ENCODE measurements at regions not wholly inside any gene's neighbourhood (a gene's known extent, or its start where the extent isn't known, plus 50 kb on each side); places are given as distances from the start of the nearest gene placed in this dataset.

DNA sequence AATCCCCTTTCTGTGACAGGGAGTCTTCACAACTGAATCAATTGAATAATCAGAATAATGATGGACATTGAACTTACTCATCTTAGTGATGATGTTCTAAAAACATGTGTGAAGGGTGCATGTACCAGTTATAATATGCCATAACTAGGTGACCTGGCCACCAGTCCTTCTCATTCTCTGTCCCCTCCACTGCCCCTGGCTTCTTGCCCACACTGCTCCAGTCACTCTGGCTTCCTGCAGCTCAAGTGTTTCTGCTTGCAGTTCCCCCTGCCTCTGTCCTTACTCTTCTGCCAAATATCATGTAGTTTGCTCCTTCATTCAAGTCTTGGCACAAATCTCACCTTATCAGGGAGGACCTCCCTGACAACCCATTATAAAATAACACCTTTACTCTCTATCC lies 168.1 kb upstream of the SLC7A11 start:
- Mint-ChIP-seq H3K36me3 (ENCODE audit: low read depth) (no peaks in the 10 kb centered on the region), H3K4me1 (ENCODE audit: low read depth) (no peaks in the 10 kb centered on the region), H3K27me3 (no peaks in the 10 kb centered on the region), H3K9me3 (no peaks in the 10 kb centered on the region), H3K27ac (no peak overlapping the region), H3K4me3 (no peak overlapping the region)
- intact Hi-C loops (cut with micrococcal nuclease): no loop called here
- no peak for ATAC-seq
- DNase-seq: no peak
- CTCF ChIA-PET: no interaction called here
- TF ChIP-seq CTCF (IDR thresholded peaks at IDR 0.05): no peak
- POLR2A ChIA-PET: no interaction called here

DNA sequence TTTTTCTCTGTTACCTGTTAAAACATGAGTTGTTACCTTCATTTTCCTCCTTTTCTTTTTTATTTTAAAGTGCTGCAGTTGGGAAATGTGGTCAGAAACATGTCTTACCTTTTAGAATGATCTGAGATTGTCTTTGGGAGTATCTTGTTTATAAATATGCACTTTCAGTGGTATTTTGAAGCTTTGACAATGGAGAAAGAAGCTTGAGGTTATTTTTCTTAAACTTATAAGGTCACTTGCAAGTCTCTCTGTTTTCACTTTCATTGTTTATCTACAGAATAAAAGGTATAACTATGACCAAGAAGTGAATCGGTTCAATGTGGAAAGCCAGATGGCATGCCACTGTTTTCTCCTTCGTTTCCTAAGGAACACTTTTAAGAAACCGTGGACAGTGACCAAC lies 167.5 kb upstream of the SLC7A11 start:
- intact Hi-C loops (cut with micrococcal nuclease): no loop called here

DNA sequence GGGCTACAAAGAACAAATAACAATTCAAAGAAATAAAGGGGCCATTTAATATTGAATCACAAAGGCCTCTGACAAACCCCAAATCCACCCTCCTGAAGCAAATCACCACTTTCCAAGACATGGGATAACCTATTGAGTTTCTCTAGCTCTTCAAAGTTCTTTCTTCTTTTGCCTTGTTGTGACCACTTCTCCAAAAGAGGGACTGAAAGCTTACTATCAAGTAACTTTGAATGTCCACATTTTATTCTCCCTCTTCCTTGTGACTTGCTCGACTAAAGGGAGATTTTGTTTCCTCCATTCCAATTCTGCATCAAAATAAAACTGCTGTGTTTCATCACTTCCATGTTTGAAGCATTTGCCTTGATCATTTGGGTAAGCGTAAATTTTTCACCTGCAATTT lies 166.6 kb upstream of the SLC7A11 start:
- ATAC-seq (no peak), DNase-seq (no peak)
- no peaks in the 10 kb centered on the region for H3K4me1 Mint-ChIP-seq (ENCODE audit: low read depth)
- H3K27ac Mint-ChIP-seq: no peak overlapping the region
- H3K4me3 Mint-ChIP-seq: no peak overlapping the region
- intact Hi-C loops (cut with micrococcal nuclease): no loop called here
- TF ChIP-seq CTCF (IDR thresholded peaks at IDR 0.05): no peak
- H3K36me3 Mint-ChIP-seq (ENCODE audit: low read depth): no peaks in the 10 kb centered on the region
- H3K9me3 Mint-ChIP-seq: no peaks in the 10 kb centered on the region
- ChIA-PET POLR2A (no interaction called here), CTCF (no interaction called here)
- H3K27me3 Mint-ChIP-seq: no peaks in the 10 kb centered on the region

More for the DNA sequence above, 167.5 kb upstream of the SLC7A11 start:
- Mint-ChIP-seq H3K4me3 (no peak overlapping the region), H3K27ac (no peak overlapping the region), H3K36me3 (ENCODE audit: low read depth) (no peaks in the 10 kb centered on the region), H3K9me3 (no peaks in the 10 kb centered on the region), H3K4me1 (ENCODE audit: low read depth) (no peaks in the 10 kb centered on the region), H3K27me3 (no peaks in the 10 kb centered on the region)
- ChIA-PET POLR2A (no interaction called here), CTCF (no interaction called here)
- ATAC-seq: no peak
- no peak for DNase-seq
- no peak for TF ChIP-seq CTCF (IDR thresholded peaks at IDR 0.05)

DNA sequence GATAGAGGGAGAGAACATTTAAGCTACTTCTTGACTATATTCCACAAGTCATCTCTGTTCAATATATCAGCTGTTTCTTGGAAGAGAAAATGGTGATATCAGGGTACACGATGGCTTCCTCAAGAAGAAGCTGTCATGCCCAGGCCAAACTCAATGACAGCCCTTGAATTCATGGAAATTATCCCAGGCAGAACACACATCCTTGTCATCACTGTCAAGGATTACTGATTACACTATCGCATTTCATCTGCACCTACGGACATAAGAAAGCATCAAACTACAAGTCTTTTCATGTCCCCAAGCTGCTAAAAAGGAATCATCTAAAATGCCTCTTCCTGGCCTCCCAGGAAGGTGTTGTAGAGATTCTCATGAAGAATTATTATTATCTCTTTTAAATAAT lies 165.2 kb upstream of the SLC7A11 start:
- no peaks in the 10 kb centered on the region for H3K27me3 Mint-ChIP-seq
- CTCF ChIA-PET: no interaction called here
- no peaks in the 10 kb centered on the region for H3K4me1 Mint-ChIP-seq (ENCODE audit: low read depth)
- no peaks in the 10 kb centered on the region for H3K9me3 Mint-ChIP-seq
- POLR2A ChIA-PET: no interaction called here
- H3K36me3 Mint-ChIP-seq (ENCODE audit: low read depth): no peaks in the 10 kb centered on the region
- no peak for DNase-seq
- no peak overlapping the region for H3K27ac Mint-ChIP-seq
- H3K4me3 Mint-ChIP-seq: no peak overlapping the region
- no peak for TF ChIP-seq CTCF (IDR thresholded peaks at IDR 0.05)
- intact Hi-C loops (cut with micrococcal nuclease): no loop called here
- no peak for ATAC-seq

DNA sequence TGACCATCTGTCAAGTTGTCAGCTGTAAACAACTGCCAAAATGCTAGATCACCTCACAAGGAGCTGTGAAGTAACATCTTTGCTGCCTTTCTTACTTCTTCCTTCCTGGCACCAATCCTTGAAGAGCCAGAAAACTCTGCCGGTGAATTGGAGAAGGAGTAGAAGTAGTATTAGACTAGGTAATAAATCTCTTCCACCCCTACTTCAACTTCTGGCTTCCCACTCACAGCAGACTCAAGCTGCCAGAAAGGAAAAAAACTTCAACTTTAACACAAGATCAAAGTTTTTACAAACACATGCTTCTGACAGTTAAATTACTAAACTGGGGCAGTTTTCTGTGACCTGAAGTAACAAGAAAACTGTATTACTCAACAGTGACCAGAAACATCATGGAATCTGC lies 164.7 kb upstream of the SLC7A11 start:
- H3K27me3 Mint-ChIP-seq: no peaks in the 10 kb centered on the region
- no peaks in the 10 kb centered on the region for H3K4me1 Mint-ChIP-seq (ENCODE audit: low read depth)
- DNase-seq: no peak
- no peaks in the 10 kb centered on the region for H3K36me3 Mint-ChIP-seq (ENCODE audit: low read depth)
- ChIA-PET CTCF (no interaction called here), POLR2A (no interaction called here)
- no peak for TF ChIP-seq CTCF (IDR thresholded peaks at IDR 0.05)
- no peak overlapping the region for H3K4me3 Mint-ChIP-seq
- no peak overlapping the region for H3K27ac Mint-ChIP-seq
- intact Hi-C loops (cut with micrococcal nuclease): no loop called here
- ATAC-seq: no peak
- H3K9me3 Mint-ChIP-seq: no peaks in the 10 kb centered on the region
